GM12878 (cell line): ENCODE measurements at regions not wholly inside any gene's neighbourhood (a gene's known extent, or its start where the extent isn't known, plus 50 kb on each side); places are given as distances from the start of the nearest gene placed in this dataset.

Experiments used
- ATAC-seq: fragments of 200-7000 bp; cut with Tn5 transposase; 3 replicates; pipeline ENCODE4 v1.9.1; 2020; ENCODE audit warnings: mild to moderate bottlenecking, moderate library complexity
- BruUV-seq: library from RNA; stranded (reverse); fragments of 400-500 nt; replicated peaks from 2 replicates; lab custom pipeline; 2021; lab: Mats Ljungman, UMichigan
- CTCF ChIA-PET: fragments of 300-600 bp; sonication (Branson Sonifier 250); formaldehyde crosslinking; extraction: SDS; loops from one replicate; lab custom pipeline; 2021; ENCODE audit warnings: inconsistent platforms; lab: Yijun Ruan, JAX
- POLR2A ChIA-PET: fragments of 350-600 bp; formaldehyde crosslinking; extraction: SDS; loops from one replicate; lab custom pipeline; 2021; ENCODE audit warnings: inconsistent platforms; lab: Charles Lee
- RAD21 ChIA-PET: fragments of 300-600 bp; sonication (Branson Sonifier 250); formaldehyde crosslinking; loops from one replicate; lab custom pipeline; 2023; ENCODE audit warnings: antibody characterized with exemption; ENCODE audit not compliant: unreplicated experiment; lab: Charles Lee
- SMC1A ChIA-PET: fragments of 300-600 bp; sonication (Branson Sonifier 250); formaldehyde crosslinking; loops from one replicate; lab custom pipeline; 2023; ENCODE audit not compliant: unreplicated experiment, uncharacterized antibody; lab: Charles Lee
- DNase-seq: peaks from one replicate; pipeline ENCODE4 v3.0.0-alpha.2; 2011; ENCODE audit warnings: low read depth, low spot score
- FAIRE-seq: peaks from 3 replicates; lab custom pipeline; 2011; peaks lifted over from hg19 to GRCh38; lab: Jason Lieb, UNC
- H2AFZ ChIP-seq: 2 replicates; pipeline ENCODE4 v1.6.0; 2011; ENCODE audit warnings: low read depth, low read length, control low read depth; ENCODE audit not compliant: control insufficient read depth
- H3K27ac ChIP-seq: 2 replicates; pipeline ENCODE4 v1.5.1; 2011; ENCODE audit warnings: control low read depth; ENCODE audit not compliant: control insufficient read depth, insufficient read depth
- H3K27me3 ChIP-seq, 2 experiments: replicated peaks in 1 of 2; 2 replicates each; pipeline versions ENCODE4 v1.6.0 to v1.6.1; 2011; ENCODE audit warnings: low read length in 1 of 2; ENCODE audit not compliant: control insufficient read depth in 2 of 2, insufficient read depth in 2 of 2
- H3K36me3 ChIP-seq, 2 experiments: 2 replicates each; pipeline ENCODE4 v1.5.1; 2011; ENCODE audit warnings: low read length in 1 of 2; ENCODE audit not compliant: control insufficient read depth in 2 of 2, insufficient read depth in 2 of 2
- H3K4me1 ChIP-seq: 2 replicates; pipeline ENCODE4 v1.6.1; 2011; ENCODE audit warnings: mild to moderate bottlenecking, low read length, moderate library complexity, mixed read lengths; ENCODE audit not compliant: control insufficient read depth, insufficient read depth
- H3K4me2 ChIP-seq: 2 replicates; pipeline ENCODE4 v1.6.0; 2011; ENCODE audit warnings: control low read depth; ENCODE audit not compliant: control insufficient read depth, insufficient read depth
- H3K4me3 ChIP-seq: fragments of 200-600 bp; sonication (generic); 2 replicates; pipeline ENCODE4 v1.5.1; 2016
- H3K79me2 ChIP-seq: 2 replicates; pipeline ENCODE4 v1.6.0; 2011; ENCODE audit warnings: low read length; ENCODE audit not compliant: control insufficient read depth, insufficient read depth
- H3K9ac ChIP-seq: 2 replicates; pipeline ENCODE4 v1.8.0; 2011; ENCODE audit warnings: low read length, control low read depth, mixed read lengths; ENCODE audit not compliant: control insufficient read depth, insufficient read depth
- H3K9me3 ChIP-seq: replicated peaks from 3 replicates; pipeline ENCODE4 v1.5.1; 2011; ENCODE audit warnings: mild to moderate bottlenecking, low read length; ENCODE audit not compliant: control insufficient read depth, insufficient read depth
- H4K20me1 ChIP-seq: 2 replicates; pipeline ENCODE4 v1.6.0; 2011; ENCODE audit not compliant: control insufficient read depth, insufficient read depth
- ASH2L ChIP-seq: fragments of 300-600, 200-600 bp; sonication (generic); IDR thresholded peaks from 2 replicates; pipeline ENCODE4 v1.6.1; 2017; ENCODE audit warnings: low read depth, mild to moderate bottlenecking, borderline replicate concordance
- BMI1 ChIP-seq: fragments of 450-650 bp; IDR thresholded peaks from 2 replicates; pipeline ENCODE4 v1.6.1; 2016; ENCODE audit warnings: mild to moderate bottlenecking, moderate library complexity, borderline replicate concordance
- DPF2 ChIP-seq: fragments of 450-650 bp; IDR thresholded peaks from 2 replicates; pipeline ENCODE4 v1.6.1; 2017; ENCODE audit warnings: mild to moderate bottlenecking
- GATAD2B ChIP-seq: fragments of 450-650 bp; conservative IDR thresholded peaks from 2 replicates; pipeline ENCODE4 v1.6.1; 2017; ENCODE audit warnings: low read depth, mild to moderate bottlenecking, moderate library complexity
- IKZF2 ChIP-seq, 2 experiments: fragments of 450-650 bp; IDR thresholded peaks; 2 replicates each; pipeline ENCODE4 v1.6.1; 2017; ENCODE audit warnings: mild to moderate bottlenecking in 2 of 2, moderate library complexity in 2 of 2
- NR2F1 ChIP-seq: fragments of 450-650 bp; conservative IDR thresholded peaks from 2 replicates; pipeline ENCODE4 v1.6.1; 2017; ENCODE audit warnings: mild to moderate bottlenecking
- PAX5 ChIP-seq: IDR thresholded peaks from 2 replicates; pipeline ENCODE4 v1.6.1; 2011; ENCODE audit warnings: low read depth, low read length, borderline replicate concordance
- RAD51 ChIP-seq: fragments of 450-650 bp; IDR thresholded peaks from 2 replicates; pipeline ENCODE4 v1.6.1; 2016; ENCODE audit warnings: moderate library complexity, mild to moderate bottlenecking, inconsistent platforms
- SIN3A ChIP-seq: IDR thresholded peaks from 2 replicates; pipeline ENCODE4 v1.6.1; 2012; ENCODE audit warnings: low read depth, low read length, improper control_type of control experiment
- TAF1 ChIP-seq: IDR thresholded peaks from 2 replicates; pipeline ENCODE4 v1.6.1; 2011; ENCODE audit warnings: mild to moderate bottlenecking, low read depth, low read length, borderline replicate concordance
- ZNF384 ChIP-seq: IDR thresholded peaks from 2 replicates; pipeline ENCODE4 v1.6.1; 2012; ENCODE audit warnings: low read depth, mild to moderate bottlenecking, low read length, improper control_type of control experiment, borderline replicate concordance
- in situ Hi-C: fragments of 300-500 bp; cut with MboI; formaldehyde crosslinking; loops from 9 replicates; pipeline ENCODE4 v1.14.3; 2018; ENCODE audit warnings: mixed read lengths
- intact Hi-C: fragments of 100-400 bp; cut with micrococcal nuclease; formaldehyde crosslinking; loops from one replicate; pipeline ENCODE4 v1.14.2; 2022; ENCODE audit not compliant: unreplicated experiment
- TF ChIP-seq, protein P1 (sequence below): fragments of 450-650 bp; formaldehyde crosslinking; IDR thresholded peaks from 2 replicates; pipeline ENCODE4 v1.5.0; 2022; ENCODE audit warnings: mild to moderate bottlenecking, missing genetic modification characterization
- TF ChIP-seq, protein P2 (sequence below): fragments of 450-650 bp; conservative IDR thresholded peaks from 2 replicates; pipeline ENCODE4 v1.6.1; 2017; ENCODE audit warnings: mild to moderate bottlenecking, moderate library complexity
- TF ChIP-seq, protein P3 (sequence below): fragments of 450-650 bp; IDR thresholded peaks from 2 replicates; pipeline ENCODE4 v1.6.1; 2016; ENCODE audit warnings: mild to moderate bottlenecking
- TF ChIP-seq, protein P4 (sequence below): fragments of 450-650 bp; IDR thresholded peaks from 2 replicates; pipeline ENCODE4 v1.6.1; 2017; ENCODE audit warnings: mild to moderate bottlenecking, moderate library complexity

DNA sequence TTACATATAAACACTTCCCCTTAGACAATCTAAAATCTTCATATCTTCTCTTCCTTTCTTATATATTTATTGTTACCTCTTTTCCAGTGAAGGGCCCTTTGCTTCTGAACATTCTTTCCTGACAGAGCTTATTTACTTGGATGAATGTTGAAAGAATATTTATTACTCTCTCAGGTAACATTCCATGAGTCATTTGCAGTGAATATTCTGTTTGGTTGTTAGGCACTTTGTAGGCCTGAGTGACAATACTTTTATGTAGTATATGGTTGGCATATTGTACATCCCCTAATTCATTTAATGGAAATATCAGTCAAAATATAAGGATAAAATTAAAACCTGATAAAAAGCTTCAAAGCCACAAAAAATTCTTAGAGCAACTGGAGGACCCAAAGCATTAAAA lies 260.9 kb upstream of the KCNMB2 start:
- CTCF ChIA-PET, result interaction anchor here (0.6 to 1.4 kb wide), 2 partner anchors 24 to 696 kb away, joined by 3 read pairs; no protein-coding TSS in a partner anchor
- Histone ChIP-seq H2AFZ (no peak overlapping the region), H3K9me3 (no peaks in the 10 kb centered on the region), H3K4me1 (no peaks in the 10 kb centered on the region), H4K20me1 (no peaks in the 10 kb centered on the region), H3K27me3 (no peaks in the 10 kb centered on the region), H3K79me2 (no peaks in the 10 kb centered on the region), H3K9ac (no peak overlapping the region), H3K27ac (no peak overlapping the region), H3K4me3 (no peak overlapping the region), H3K4me2 (no peak overlapping the region), H3K36me3 (no peaks in the 10 kb centered on the region)
- no peak for ATAC-seq
- BruUV-seq, result no TSS peak
- DNase-seq, result no peak
- POLR2A ChIA-PET, result no interaction called here
- RAD21 ChIA-PET, result no interaction called here
- intact Hi-C loops (no loop called here), in situ Hi-C loops (no loop called here)
- no peak for FAIRE-seq
- SMC1A ChIA-PET, result no interaction called here
- TF ChIP-seq ZNF384, result no peak
- no peak for TF ChIP-seq SIN3A
- TF ChIP-seq, protein P1, sequence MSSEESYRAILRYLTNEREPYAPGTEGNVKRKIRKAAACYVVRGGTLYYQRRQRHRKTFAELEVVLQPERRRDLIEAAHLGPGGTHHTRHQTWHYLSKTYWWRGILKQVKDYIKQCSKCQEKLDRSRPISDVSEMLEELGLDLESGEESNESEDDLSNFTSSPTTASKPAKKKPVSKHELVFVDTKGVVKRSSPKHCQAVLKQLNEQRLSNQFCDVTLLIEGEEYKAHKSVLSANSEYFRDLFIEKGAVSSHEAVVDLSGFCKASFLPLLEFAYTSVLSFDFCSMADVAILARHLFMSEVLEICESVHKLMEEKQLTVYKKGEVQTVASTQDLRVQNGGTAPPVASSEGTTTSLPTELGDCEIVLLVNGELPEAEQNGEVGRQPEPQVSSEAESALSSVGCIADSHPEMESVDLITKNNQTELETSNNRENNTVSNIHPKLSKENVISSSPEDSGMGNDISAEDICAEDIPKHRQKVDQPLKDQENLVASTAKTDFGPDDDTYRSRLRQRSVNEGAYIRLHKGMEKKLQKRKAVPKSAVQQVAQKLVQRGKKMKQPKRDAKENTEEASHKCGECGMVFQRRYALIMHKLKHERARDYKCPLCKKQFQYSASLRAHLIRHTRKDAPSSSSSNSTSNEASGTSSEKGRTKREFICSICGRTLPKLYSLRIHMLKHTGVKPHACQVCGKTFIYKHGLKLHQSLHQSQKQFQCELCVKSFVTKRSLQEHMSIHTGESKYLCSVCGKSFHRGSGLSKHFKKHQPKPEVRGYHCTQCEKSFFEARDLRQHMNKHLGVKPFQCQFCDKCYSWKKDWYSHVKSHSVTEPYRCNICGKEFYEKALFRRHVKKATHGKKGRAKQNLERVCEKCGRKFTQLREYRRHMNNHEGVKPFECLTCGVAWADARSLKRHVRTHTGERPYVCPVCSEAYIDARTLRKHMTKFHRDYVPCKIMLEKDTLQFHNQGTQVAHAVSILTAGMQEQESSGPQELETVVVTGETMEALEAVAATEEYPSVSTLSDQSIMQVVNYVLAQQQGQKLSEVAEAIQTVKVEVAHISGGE, result no peak
- TF ChIP-seq, protein P2, sequence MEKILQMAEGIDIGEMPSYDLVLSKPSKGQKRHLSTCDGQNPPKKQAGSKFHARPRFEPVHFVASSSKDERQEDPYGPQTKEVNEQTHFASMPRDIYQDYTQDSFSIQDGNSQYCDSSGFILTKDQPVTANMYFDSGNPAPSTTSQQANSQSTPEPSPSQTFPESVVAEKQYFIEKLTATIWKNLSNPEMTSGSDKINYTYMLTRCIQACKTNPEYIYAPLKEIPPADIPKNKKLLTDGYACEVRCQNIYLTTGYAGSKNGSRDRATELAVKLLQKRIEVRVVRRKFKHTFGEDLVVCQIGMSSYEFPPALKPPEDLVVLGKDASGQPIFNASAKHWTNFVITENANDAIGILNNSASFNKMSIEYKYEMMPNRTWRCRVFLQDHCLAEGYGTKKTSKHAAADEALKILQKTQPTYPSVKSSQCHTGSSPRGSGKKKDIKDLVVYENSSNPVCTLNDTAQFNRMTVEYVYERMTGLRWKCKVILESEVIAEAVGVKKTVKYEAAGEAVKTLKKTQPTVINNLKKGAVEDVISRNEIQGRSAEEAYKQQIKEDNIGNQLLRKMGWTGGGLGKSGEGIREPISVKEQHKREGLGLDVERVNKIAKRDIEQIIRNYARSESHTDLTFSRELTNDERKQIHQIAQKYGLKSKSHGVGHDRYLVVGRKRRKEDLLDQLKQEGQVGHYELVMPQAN, result no peak
- TF ChIP-seq, protein P3, sequence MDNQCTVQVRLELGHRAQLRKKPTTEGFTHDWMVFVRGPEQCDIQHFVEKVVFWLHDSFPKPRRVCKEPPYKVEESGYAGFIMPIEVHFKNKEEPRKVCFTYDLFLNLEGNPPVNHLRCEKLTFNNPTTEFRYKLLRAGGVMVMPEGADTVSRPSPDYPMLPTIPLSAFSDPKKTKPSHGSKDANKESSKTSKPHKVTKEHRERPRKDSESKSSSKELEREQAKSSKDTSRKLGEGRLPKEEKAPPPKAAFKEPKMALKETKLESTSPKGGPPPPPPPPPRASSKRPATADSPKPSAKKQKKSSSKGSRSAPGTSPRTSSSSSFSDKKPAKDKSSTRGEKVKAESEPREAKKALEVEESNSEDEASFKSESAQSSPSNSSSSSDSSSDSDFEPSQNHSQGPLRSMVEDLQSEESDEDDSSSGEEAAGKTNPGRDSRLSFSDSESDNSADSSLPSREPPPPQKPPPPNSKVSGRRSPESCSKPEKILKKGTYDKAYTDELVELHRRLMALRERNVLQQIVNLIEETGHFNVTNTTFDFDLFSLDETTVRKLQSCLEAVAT, result no peak
- no peak for TF ChIP-seq DPF2
- TF ChIP-seq BMI1, result no peak
- no peak for TF ChIP-seq IKZF2 (IDR thresholded peaks at IDR 0.05)
- no peak for TF ChIP-seq PAX5
- TF ChIP-seq, protein P4, sequence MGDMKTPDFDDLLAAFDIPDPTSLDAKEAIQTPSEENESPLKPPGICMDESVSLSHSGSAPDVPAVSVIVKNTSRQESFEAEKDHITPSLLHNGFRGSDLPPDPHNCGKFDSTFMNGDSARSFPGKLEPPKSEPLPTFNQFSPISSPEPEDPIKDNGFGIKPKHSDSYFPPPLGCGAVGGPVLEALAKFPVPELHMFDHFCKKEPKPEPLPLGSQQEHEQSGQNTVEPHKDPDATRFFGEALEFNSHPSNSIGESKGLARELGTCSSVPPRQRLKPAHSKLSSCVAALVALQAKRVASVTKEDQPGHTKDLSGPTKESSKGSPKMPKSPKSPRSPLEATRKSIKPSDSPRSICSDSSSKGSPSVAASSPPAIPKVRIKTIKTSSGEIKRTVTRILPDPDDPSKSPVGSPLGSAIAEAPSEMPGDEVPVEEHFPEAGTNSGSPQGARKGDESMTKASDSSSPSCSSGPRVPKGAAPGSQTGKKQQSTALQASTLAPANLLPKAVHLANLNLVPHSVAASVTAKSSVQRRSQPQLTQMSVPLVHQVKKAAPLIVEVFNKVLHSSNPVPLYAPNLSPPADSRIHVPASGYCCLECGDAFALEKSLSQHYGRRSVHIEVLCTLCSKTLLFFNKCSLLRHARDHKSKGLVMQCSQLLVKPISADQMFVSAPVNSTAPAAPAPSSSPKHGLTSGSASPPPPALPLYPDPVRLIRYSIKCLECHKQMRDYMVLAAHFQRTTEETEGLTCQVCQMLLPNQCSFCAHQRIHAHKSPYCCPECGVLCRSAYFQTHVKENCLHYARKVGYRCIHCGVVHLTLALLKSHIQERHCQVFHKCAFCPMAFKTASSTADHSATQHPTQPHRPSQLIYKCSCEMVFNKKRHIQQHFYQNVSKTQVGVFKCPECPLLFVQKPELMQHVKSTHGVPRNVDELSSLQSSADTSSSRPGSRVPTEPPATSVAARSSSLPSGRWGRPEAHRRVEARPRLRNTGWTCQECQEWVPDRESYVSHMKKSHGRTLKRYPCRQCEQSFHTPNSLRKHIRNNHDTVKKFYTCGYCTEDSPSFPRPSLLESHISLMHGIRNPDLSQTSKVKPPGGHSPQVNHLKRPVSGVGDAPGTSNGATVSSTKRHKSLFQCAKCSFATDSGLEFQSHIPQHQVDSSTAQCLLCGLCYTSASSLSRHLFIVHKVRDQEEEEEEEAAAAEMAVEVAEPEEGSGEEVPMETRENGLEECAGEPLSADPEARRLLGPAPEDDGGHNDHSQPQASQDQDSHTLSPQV, result no peak
- TF ChIP-seq ASH2L, result no peak
- no peak for TF ChIP-seq GATAD2B
- TF ChIP-seq NR2F1, result no peak
- TF ChIP-seq TAF1, result no peak
- TF ChIP-seq RAD51, result no peak
